NCI-H146 (cell line): ENCODE measurements at regions not wholly inside any gene's neighbourhood (a gene's known extent, or its start where the extent isn't known, plus 50 kb on each side); places are given as distances from the start of the nearest gene placed in this dataset.

Experiments used
- DNase-seq: peaks from one replicate; lab custom pipeline; 2025; lab: John Stamatoyannopoulos, UW

DNA sequence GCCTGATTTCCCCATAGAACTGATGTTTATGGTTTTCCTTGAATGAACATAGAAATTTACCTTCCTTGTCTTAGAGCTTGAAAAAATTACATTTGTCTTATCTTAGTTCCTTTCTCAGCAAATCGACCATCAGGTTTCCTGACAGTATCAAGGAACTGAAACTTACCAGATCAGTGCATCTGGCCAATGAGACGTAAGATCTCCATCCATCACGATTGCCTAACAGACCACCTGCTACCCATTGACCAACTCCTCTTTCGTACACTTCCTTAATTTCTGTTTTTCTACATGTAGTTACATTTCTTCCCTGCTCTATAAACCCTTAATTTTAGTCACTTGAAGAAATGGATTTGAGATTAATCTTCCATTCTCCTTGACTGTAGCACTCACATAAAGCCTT lies 57.4 kb upstream of the TMPRSS15 start:
- DNase-seq = no peak

DNA sequence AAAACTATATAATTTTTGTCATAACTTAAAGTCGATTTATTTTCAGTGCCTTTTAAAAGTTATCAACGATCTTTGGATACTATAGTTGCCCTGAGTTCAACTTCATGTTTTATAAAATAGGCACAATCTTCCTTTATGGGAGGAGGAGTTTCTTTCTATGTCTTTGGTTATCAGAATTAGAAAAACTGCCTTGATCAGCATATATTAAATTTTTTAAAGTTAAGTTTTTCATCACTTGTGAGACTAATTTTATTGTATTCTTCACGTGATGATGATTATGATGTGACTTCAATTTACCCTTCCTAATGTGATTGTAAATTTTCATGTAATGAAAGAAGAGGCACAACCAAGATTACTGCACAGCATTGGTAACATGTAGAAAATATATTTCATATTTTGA lies 58.2 kb upstream of the TMPRSS15 start:
- no peak for DNase-seq

DNA sequence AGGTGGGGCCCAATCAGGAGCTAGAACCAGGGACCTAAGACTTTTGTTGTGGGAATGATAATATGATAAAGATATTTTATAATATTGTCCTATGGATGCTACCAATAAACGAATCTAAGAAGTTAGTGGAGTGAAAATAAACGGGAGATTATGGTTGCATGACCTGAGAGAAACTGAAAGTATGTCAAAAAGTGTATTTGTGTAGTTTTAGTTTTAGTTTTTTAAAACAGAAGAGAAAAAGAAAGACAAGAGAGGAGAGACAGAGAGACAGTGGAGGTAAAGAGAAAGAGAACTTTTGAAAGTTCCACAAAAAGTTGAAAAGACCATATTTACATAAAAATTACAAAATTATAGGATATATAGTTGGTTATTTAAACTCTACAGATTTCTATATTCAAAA lies 64.1 kb upstream of the TMPRSS15 start:
- DNase-seq = no peak

DNA sequence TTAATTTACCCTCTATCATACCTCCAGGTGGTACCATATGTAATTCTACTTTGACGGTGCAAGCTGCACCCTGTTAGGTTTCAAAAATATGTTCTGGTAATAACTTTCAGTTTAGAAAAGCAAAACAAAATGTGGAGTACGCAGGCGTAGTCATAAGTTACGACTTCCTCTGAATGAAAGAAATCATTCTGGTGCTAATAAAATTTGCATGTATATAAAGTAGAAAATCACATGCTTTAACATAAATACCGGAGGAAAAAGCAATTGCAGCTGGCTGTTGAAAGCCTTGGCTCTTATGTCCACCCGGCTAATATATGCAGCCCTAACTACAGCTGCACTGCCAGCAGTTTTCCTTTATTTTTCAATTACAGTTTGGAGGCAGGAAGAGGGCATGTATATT lies 65.2 kb upstream of the TMPRSS15 start:
- DNase-seq = no peak

DNA sequence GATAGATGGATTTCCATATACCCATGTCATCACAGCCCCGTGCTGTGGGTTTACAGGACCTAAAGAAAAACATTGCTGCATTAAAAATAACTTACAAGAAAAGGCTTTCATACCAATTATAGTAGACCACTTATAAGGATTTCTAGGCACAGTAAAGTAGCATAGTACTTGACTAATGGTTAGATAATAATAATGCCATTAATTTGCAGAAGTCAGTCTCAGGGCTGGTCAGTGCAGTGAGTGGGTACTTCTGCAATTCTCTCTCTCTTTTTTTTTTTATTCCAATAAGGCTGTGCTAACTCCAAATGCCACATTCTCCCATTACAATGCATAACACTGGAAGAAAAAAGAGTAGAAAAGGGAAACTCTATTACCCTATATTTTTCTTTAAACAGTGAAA lies 73.1 kb upstream of the TMPRSS15 start:
- DNase-seq = no peak

DNA sequence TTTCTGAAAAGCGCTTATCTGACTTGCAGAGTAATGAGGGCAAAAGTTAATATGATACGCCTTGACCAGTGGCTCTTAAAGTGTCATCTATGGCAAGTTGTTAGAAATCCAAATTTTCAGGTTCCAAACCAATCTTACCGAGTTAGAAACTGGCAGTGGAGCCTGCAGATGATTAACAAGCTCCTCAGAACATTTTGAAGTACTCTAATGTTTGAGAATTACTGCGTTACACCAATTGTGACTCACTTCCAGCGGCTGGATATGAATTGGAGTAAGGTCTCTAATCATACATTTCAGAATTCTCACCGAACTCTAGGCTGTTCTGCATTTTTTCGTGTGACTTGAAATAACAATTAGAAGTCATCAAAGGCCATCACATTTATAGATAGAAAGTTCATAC lies 73.5 kb upstream of the TMPRSS15 start:
- DNase-seq = no peak

DNA sequence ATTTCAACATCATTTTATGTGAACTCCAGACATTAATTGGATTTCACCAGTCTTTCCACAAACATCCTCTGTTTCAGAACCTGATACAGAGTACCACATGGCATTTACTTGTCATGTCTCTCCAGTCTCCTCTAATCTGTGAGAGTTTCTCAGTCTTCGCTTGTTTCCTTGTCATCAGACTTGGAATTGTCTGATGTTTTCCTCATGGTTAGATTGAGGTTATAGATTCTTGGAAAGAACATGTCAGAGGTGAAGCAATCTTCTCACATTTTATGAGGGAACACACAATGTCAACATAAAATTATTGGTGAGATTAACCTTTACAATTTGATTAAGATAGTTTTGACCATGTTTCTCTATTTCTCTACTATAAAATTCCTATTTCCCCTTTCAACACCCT lies 74.9 kb upstream of the TMPRSS15 start:
- DNase-seq = no peak

DNA sequence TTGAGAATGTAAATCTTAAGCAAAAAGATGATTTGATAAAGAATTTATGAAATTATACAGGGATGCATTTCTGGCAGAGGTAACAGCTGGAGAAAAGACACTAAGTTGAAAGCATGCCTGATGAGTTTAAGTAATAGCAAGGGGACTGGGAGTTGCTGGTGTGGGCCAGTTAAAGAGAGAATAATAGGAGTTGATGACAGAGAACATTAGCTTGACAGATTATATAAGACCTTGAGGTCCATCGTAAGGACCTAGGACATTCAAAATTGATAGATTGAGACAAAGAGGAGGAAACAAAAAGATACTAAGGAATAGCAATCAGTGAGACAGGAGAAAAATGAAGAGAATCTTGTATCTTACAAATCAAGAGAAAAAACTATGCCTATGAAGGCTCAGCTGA lies 84.7 kb upstream of the TMPRSS15 start:
- DNase-seq = no peak

DNA sequence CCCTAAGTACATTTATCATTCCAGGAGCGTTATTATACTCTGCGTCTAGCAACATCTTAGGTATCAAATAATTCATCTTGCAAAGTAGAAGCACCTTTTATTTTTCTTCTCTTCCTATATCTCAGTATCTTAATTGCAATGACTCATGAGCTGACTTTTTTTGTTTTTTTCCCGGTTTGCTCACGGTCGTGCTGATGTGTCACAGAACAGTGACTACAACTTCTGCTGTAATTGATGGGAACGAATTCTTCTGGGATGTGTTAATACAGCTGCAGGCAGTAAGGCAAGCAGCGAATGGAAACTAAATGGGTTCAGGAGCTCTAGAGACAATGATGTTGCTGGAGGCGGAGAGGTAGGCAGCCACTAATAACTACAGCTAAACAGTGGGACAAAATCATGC lies 89.8 kb upstream of the TMPRSS15 start:
- no peak for DNase-seq

DNA sequence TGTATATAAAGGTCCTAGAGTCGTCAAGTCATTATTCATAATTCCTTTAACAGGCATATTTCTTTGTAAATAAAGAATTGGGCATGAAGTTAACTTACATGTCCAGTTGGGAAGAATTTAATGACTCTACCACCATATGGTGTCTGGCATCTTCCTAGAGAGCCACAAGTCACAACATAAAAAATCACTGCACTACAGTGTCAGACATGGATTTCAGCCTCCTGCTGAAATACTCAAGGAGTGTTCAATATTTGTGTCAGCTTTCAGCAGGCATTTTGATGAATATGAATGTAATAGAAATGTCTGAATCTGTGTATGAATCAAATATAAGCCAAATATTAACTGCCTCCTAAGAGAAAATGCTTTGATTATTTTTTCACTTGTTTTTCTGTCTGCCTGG lies 91.9 kb upstream of the TMPRSS15 start:
- no peak for DNase-seq

DNA sequence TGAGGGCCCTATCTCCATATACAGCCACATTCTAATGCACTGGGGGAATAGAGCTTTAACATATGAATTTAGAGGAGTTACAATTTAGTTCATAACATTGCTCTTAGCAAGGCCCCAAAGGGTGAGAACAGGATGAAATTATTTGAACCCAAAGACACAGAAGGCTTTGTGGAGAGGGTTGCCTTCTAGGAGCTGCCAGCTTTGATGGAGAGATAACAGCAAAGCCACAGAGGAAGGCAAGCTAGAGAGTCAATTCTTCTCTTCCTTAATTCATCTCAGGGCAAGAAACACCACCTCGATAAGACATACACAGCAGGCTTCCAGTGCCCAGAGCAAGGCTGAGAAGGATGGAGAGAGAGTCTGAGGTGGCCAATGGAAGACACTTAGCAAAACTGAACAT lies 94.8 kb upstream of the TMPRSS15 start:
- no peak for DNase-seq

DNA sequence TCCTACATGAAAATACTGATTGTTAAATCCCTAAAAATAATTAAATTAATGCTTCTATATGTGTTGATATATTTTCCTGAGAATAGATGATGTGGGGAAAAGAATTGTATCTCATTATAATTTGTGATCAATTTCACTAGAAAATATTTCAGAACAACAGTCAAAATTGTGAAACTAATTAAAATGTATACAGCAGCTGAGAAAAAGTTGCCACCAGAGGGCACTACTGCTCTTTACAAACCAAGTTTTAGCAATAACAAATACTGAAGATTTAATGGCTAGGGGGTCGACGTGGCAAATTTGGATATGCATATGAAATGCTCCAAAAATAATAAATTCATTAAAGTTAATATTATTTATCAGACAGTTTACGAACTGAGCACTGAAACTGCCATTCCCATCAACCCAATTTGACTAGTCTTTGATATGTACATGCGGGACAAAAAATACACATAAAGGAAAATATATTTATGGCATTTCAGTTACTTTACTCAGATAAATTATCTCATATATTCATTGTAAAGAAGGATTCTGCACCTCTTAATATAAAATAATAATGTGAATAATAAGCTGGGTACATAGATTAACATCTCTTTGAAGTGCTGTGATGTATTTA lies 96.3 kb upstream of the TMPRSS15 start:
- DNase-seq = peak; percentile 14

DNA sequence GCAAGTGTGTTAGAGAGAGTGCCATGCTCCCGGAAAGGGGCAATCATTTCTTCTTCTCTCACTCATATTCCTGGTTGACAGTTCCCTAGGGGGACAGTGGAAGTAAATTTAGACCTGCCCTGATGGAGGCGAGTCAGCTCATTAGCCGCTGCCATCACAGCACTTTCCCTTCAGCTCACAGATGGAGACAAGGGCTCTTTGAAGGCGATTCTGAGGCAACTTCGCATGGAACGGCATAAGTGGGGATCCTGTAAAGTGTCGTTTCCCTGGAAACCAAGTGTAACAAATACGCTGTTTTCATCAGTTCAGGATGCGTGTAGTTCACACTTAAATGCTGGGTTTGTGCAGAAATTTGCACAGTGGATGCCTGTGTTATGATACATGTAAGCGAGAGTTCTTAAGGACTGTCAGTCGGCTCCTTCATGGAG lies 114.5 kb upstream of the TMPRSS15 start:
- no peak for DNase-seq

DNA sequence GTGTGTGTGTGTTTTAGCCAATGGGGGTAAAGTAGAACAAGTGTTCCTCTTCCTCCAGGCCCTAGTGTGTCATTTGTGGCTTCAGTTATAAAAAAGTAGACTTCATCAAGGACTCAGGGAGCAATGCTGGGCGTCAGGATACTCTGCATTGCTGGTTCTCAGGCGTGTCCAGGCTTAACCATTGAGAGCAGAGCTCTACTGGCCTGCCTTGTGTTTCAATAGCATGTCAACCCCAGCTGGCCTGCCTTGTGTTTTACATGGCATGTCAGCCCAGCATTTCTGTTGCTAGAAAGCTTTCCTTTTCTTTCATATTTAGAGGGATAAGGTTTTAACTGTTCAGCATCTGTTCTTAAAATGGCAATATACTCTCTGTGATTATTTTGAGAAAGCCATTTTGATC lies 117.6 kb upstream of the TMPRSS15 start:
- no peak for DNase-seq

DNA sequence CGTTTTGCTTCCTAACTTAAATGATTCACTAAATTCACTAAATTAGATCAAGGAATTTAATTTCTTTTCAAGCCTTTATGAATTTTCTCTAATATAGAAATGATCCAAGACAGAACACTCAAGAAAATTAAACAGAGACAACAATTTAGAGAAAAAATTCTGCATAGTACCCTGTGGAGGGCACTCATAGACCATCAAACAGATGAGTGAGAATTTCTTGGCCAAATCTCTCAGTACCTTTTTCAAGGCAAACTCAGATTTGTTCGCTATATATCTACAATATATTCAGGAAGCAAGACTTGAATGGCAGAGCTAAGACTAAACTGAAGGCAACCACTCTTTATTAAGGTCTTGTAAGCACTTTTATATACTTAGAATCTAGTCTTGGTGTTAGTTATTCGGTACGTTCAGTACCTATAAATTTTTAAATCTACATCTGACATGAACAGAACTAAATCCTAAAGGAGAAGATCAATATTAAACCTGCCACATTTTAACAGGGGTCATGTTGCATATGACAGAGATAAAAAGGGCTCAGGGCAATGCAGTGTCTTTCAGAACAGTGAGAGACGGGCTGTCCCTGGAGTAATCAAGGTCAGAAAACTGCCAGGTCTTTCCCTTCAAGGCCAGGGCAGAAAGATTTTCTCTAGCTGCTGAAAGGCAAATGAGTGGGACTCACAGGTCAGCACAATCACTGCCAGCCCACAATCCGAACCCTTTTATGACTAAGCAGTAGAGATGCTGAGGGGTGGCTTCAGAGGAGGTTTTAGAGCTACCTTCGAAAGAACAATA lies 118.8 kb upstream of the TMPRSS15 start:
- no peak for DNase-seq

DNA sequence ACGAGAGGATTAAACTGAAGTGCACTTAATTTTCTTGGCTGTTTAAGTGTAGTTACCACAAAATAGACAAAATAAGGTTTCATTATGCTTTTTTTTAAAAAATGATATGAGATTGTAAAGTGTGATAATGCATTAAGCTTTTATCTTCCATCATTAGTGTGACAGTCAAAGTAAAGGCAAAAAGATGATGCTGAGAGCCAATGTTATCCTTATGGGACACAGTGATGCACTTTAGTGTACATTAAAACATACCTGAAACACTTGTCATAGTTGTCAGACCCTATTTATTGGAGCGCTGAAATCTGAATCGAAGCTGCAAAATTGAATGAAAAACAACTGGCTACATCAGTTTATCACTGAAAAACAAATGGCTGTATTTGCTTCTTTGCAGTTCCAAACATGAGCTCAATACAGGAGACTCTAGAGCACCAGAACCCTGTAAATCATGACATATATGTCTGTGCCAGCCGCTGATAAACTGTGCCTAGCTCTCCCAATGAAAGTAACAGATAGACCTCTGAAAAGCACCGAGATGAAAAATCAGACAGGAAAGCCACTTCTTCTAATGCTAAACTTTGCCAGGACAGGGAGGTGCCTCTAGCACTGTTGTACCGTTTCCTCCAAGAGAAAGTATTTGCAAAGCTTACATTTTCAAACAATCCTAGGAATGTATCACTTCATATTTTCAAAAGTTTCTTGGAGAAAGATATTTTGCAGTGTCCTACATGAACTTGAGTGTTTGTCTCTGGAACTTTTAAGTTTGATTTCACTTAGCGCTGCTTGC lies 120.7 kb upstream of the TMPRSS15 start:
- no peak for DNase-seq

DNA sequence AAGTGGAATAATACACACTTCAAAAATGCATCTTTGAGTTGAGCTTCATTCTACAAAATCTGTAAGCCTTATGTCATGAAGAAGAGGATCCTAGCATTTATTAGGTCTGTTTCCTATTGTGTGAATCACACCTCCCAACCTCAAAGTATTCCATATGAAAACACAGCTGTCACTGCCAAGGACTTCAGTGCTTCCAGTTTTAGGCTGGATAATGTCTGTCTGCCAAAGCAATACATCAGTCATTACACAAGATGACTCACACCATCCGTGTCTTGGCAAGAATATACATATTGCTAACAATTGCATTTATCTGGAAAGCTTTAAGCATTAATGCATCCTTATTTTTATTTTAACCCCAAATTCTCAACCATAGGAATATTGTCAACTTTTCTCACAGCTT lies 125.7 kb upstream of the TMPRSS15 start:
- no peak for DNase-seq

DNA sequence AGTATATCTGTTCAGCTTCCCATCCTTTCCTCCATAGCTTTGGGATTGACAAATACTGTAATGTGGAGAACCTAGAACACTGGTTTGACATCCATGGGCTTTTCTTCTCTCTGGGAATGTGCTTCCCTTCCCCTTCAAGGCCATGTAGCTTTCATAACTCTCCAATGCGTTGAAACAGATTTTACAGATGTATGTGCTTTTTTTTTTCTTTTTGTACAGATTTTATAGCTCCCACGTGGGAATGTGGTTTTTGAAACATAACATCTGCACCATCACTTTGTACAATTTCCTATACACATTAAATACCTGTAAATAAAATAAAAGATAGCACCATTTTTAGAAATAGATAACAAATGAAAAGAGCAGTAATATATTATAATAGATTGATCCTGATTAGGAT lies 138.5 kb upstream of the TMPRSS15 start:
- DNase-seq = no peak

DNA sequence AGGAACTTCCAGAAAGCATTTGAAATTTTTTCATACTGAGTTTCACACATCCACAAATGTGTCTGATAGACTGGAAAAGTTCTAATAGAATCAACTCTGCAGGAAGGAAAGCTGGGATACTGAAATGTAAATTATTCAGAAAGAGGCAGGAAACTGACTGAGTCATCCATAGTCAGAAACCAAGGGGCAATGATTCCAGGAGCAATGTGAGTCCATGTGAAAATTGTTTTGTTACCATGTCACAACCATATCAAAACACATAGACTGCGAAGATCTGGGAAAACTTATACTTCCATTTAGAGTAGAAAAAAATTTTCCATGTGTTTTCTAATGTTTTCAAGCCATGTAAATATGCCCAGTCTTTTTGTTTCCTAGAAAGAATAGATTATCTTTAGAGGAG lies 142.3 kb upstream of the TMPRSS15 start:
- no peak for DNase-seq

DNA sequence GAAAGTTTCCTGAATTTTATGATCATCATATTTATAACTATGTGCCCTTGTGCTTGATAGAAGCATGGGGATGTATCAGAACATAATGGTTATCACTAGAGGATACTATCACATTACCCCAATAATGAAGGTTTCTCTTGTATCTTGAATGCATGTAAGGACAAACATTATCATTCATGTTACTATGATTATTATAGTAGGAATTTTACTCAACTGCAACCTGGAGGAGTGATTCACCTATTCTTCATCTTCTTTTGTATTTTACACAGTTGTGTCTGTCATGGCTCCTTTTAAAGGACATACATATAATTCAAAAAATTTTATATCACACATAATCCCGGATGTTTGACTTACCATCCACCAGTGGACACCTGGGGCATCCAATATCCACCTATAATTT lies 143.8 kb upstream of the TMPRSS15 start:
- DNase-seq = no peak

DNA sequence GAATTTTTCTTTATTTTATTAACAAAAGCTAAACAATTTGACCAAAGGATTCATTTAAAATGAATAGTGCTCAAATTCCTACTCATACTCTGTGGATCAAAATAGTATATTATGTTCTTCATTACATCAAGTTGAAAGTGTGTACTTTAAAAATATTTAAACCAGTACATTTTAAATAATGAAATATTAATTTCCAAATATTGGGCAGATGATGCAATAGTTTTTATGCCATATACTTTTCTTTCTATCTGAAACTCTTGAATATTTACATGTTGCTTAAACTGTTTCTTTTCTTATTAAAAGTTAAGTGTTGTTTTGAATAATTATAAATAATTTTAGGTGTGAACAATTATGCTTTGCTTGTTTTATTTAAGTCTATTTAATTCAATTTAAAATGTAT lies 144.7 kb upstream of the TMPRSS15 start:
- no peak for DNase-seq

DNA sequence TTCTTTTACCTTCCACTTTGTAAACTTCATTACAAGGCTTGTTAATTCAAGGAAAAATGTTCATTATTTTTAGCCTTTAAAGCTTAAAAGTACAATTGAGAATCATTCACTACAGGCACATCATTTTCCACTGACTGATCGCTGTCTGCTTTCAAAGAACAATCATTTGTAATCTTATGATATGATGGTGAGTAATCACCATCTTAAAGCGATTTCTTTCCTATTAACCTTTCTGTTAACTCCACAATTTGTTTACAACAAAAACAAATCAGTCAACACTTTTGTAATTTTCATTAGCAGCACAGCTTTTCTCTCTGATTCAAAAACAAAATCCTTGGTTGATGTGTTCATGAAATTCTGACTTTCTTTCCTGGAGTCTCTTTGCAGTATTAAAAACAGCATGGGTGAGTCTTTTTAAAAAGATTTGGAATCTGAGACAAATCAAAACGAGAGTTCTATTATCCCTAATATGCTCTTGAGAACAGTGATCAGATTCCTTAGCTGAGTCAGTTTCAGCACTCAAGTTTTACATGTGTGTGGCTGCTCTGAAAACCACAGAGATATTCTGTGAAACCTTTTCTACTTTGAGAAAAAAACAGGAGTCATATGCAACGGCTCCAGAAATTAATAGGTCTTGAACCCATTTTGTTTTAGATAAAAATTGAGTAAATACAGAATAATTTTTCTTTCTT lies 145.8 kb upstream of the TMPRSS15 start:
- DNase-seq = no peak

DNA sequence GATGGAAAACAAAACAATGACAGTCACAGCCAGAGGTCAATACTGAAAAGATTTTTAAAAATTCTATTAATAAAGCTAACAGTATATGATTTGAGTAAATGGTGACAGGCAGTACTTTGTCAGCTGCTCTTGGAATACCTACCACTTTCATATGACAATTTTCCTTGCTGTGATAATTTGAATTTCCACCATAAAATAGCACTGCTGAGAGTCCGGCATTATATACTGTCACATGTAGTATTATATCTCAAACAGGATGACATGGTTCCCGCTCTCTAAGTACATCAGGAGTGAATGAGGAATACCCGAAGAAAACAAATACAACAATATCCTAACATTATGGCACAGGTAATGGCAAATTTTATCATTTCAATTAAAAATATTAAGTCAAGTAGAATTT lies 146.8 kb upstream of the TMPRSS15 start:
- no peak for DNase-seq
